Transverse colon (tissue), 4 donors: ENCODE measurements at regions not wholly inside any gene's neighbourhood (a gene's known extent, or its start where the extent isn't known, plus 50 kb on each side); places are given as distances from the start of the nearest gene placed in this dataset.

Source experiments
- EP300 ChIP-seq: sonication (generic); formaldehyde crosslinking; IDR thresholded peaks from one replicate; pipeline ENCODE4 v1.6.1; 2017; ENCODE audit warnings: antibody characterized with exemption, low read depth
- POLR2A ChIP-seq: fragments of 450-650 bp; IDR thresholded peaks from one replicate; pipeline ENCODE4 v1.6.1; 2016; ENCODE audit warnings: antibody characterized with exemption, mild to moderate bottlenecking, moderate library complexity
- POLR2AphosphoS5 ChIP-seq, 3 donors: sonication (generic); formaldehyde crosslinking; IDR thresholded peaks; one replicate each; pipeline ENCODE4 v1.6.1; 2016; ENCODE audit warnings: antibody characterized with exemption in 3 of 3
- TF ChIP-seq, protein P1 (sequence below), 5 experiments: fragments of 200-600 bp in 3 of 5; fragments of 450-650 bp in 2 of 5; sonication (generic) in 3 of 5; IDR thresholded peaks; 1 replicate in 2 of 5; 2 replicates in 3 of 5; pipeline ENCODE4 v1.5.1; 2016 to 2017; ENCODE audit warnings: antibody characterized with exemption in 5 of 5, inconsistent platforms in 3 of 5, mild to moderate bottlenecking in 2 of 5, moderate library complexity in 1 of 5

DNA sequence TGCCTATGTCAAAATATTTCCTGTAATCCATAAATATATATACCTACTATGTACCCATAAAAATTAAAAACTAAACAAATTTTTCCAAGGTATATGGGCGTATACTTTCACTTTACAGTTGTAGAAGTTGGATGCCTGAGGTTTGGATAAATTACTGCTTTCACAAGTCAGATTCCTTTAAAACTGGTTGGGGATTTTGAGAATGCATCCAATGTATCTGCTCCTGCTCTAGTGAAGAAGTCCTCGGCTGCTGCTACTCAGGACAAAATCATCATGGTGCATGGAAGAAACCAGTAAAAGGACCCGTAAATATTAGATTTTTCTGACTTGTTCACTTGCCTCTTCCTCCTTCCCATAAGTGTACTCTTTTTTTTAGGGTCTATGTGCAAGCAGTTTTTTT, 841.1 kb downstream of the USP25 start:
- TF ChIP-seq, protein P1, sequence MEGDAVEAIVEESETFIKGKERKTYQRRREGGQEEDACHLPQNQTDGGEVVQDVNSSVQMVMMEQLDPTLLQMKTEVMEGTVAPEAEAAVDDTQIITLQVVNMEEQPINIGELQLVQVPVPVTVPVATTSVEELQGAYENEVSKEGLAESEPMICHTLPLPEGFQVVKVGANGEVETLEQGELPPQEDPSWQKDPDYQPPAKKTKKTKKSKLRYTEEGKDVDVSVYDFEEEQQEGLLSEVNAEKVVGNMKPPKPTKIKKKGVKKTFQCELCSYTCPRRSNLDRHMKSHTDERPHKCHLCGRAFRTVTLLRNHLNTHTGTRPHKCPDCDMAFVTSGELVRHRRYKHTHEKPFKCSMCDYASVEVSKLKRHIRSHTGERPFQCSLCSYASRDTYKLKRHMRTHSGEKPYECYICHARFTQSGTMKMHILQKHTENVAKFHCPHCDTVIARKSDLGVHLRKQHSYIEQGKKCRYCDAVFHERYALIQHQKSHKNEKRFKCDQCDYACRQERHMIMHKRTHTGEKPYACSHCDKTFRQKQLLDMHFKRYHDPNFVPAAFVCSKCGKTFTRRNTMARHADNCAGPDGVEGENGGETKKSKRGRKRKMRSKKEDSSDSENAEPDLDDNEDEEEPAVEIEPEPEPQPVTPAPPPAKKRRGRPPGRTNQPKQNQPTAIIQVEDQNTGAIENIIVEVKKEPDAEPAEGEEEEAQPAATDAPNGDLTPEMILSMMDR (IDR thresholded peaks at IDR 0.05) = no peak
- TF ChIP-seq POLR2A = no peak
- no peak for TF ChIP-seq EP300
- TF ChIP-seq POLR2AphosphoS5 (IDR thresholded peaks at IDR 0.05) = no peak
